Transverse colon (tissue), 4 donors: ENCODE measurements at regions not wholly inside any gene's neighbourhood (a gene's known extent, or its start where the extent isn't known, plus 50 kb on each side); places are given as distances from the start of the nearest gene placed in this dataset.

Experiments
- DNase-seq: peaks from one replicate; pipeline ENCODE4 v3.0.0-alpha.2; 2019
- H3K27ac ChIP-seq, 4 donors: fragments of 200-600 bp; sonication (generic); 2 replicates each; pipeline ENCODE4 v1.5.1; 2016 to 2018; ENCODE audit warnings: inconsistent platforms in 4 of 4
- H3K27me3 ChIP-seq: fragments of 200-600 bp; sonication (generic); 2 replicates; pipeline ENCODE4 v1.5.1; 2017; ENCODE audit warnings: inconsistent platforms
- H3K36me3 ChIP-seq, 4 donors: fragments of 200-600 bp; sonication (generic); 2 replicates each; pipeline ENCODE4 v1.5.1; 2017 to 2019; ENCODE audit warnings: inconsistent platforms in 4 of 4
- H3K4me1 ChIP-seq, 4 donors: fragments of 200-600 bp; sonication (generic); 2 replicates each; pipeline ENCODE4 v1.5.1; 2017 to 2020; ENCODE audit warnings: inconsistent platforms in 4 of 4
- H3K4me3 ChIP-seq, 4 donors: fragments of 200-600 bp; sonication (generic); 1 replicate in 1 of 4; 2 replicates in 3 of 4; pipeline versions ENCODE4 v1.5.1 to v1.6.1; 2017 to 2019; ENCODE audit warnings: inconsistent platforms in 4 of 4
- H3K9me3 ChIP-seq, 2 donors: fragments of 200-600 bp; sonication (generic); 2 replicates each; pipeline ENCODE4 v1.5.1; 2017 to 2019; ENCODE audit warnings: inconsistent platforms in 2 of 2
- EP300 ChIP-seq: sonication (generic); formaldehyde crosslinking; IDR thresholded peaks from one replicate; pipeline ENCODE4 v1.6.1; 2017; ENCODE audit warnings: antibody characterized with exemption, low read depth
- POLR2A ChIP-seq: fragments of 450-650 bp; IDR thresholded peaks from one replicate; pipeline ENCODE4 v1.6.1; 2016; ENCODE audit warnings: antibody characterized with exemption, mild to moderate bottlenecking, moderate library complexity
- POLR2AphosphoS5 ChIP-seq, 3 donors: sonication (generic); formaldehyde crosslinking; IDR thresholded peaks; one replicate each; pipeline ENCODE4 v1.6.1; 2016; ENCODE audit warnings: antibody characterized with exemption in 3 of 3
- WGBS, 2 donors: methylation state at CpG; one replicate each; pipeline ENCODE4 v1.1.5; 2018; ENCODE audit warnings: low coverage in 1 of 2; 5-methylcytosine and 5-hydroxymethylcytosine counted together
- in situ Hi-C, 4 donors: fragments of 200-750 bp; cut with MboI; loops; one replicate each; pipeline versions ENCODE4 v1.15.0 to v1.15.1; 2017; ENCODE audit warnings: low sequenced_read_pairs in 3 of 4, low pct_ligation_motif_present in 1 of 4, low pct_unique_long_range_greater_than_20kb in 1 of 4
- intact Hi-C: fragments of 100-400 bp; cut with DNase I; formaldehyde crosslinking; loops from one replicate; pipeline ENCODE4 v1.15.1; 2023; ENCODE audit warnings: low total_unique reads
- TF ChIP-seq, protein P1 (sequence below), 5 experiments: fragments of 200-600 bp in 3 of 5; fragments of 450-650 bp in 2 of 5; sonication (generic) in 3 of 5; IDR thresholded peaks; 1 replicate in 2 of 5; 2 replicates in 3 of 5; pipeline ENCODE4 v1.5.1; 2016 to 2017; ENCODE audit warnings: antibody characterized with exemption in 5 of 5, inconsistent platforms in 3 of 5, mild to moderate bottlenecking in 2 of 5, moderate library complexity in 1 of 5

DNA sequence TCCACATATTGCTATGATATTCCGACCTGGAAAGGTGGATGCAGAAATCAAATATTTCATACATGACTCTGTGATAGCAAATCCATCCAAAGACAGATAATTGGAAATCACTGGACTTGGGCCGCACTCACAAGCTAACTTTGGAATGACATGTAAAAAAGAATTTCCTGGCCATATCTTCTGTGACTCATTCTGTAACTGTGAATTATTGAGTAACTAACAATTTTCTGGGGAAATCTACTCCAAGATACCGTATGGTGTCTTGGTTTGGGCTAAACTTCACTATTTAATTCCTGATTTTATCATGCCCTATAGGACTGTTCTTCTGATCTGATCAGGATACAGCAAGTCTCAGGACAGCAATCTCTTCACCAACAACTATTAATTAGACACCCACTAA, 92.7 kb upstream of the LY86 start:
- no peaks in the 10 kb centered on the region for H3K36me3 ChIP-seq
- in situ Hi-C loops (no loop called here), intact Hi-C loops (loop anchor here (5.0 kb wide), 1 partner anchor 644 kb away; no protein-coding TSS in a partner anchor)
- no peak for DNase-seq
- H3K27ac ChIP-seq = no peak overlapping the region
- TF ChIP-seq, protein P1, sequence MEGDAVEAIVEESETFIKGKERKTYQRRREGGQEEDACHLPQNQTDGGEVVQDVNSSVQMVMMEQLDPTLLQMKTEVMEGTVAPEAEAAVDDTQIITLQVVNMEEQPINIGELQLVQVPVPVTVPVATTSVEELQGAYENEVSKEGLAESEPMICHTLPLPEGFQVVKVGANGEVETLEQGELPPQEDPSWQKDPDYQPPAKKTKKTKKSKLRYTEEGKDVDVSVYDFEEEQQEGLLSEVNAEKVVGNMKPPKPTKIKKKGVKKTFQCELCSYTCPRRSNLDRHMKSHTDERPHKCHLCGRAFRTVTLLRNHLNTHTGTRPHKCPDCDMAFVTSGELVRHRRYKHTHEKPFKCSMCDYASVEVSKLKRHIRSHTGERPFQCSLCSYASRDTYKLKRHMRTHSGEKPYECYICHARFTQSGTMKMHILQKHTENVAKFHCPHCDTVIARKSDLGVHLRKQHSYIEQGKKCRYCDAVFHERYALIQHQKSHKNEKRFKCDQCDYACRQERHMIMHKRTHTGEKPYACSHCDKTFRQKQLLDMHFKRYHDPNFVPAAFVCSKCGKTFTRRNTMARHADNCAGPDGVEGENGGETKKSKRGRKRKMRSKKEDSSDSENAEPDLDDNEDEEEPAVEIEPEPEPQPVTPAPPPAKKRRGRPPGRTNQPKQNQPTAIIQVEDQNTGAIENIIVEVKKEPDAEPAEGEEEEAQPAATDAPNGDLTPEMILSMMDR (IDR thresholded peaks at IDR 0.05) = no peak
- TF ChIP-seq EP300 (no peak), POLR2A (no peak), POLR2AphosphoS5 (IDR thresholded peaks at IDR 0.05) (no peak)
- H3K9me3 ChIP-seq = no peaks in the 10 kb centered on the region
- no peaks in the 10 kb centered on the region for H3K4me1 ChIP-seq
- H3K4me3 ChIP-seq = no peak overlapping the region
- H3K27me3 ChIP-seq = peaks cover 5% of the 10 kb centered on the region
- 68 to 84% methylated on average over 3 of the region's 3 CpGs for WGBS, 2 donors

GRCh38 chr6:6497541-6497940, 91.0 kb upstream of the LY86 start:
- Histone ChIP-seq H3K4me3 (no peak overlapping the region), H3K36me3 (no peaks in the 10 kb centered on the region), H3K27me3 (peaks cover 5% of the 10 kb centered on the region), H3K4me1 (no peaks in the 10 kb centered on the region), H3K27ac (no peak overlapping the region), H3K9me3 (no peaks in the 10 kb centered on the region)
- TF ChIP-seq POLR2A (no peak), POLR2AphosphoS5 (IDR thresholded peaks at IDR 0.05) (no peak), EP300 (no peak)
- TF ChIP-seq, protein P1 (IDR thresholded peaks at IDR 0.05) = no peak
- in situ Hi-C loops = no loop called here
- 98 to 100% methylated on average over 1 to 10 of the region's 10 CpGs for WGBS, 2 donors
- intact Hi-C loops = loop anchor here (5.0 kb wide), 1 partner anchor 645 kb away; no protein-coding TSS in a partner anchor
- no peak for DNase-seq

DNA sequence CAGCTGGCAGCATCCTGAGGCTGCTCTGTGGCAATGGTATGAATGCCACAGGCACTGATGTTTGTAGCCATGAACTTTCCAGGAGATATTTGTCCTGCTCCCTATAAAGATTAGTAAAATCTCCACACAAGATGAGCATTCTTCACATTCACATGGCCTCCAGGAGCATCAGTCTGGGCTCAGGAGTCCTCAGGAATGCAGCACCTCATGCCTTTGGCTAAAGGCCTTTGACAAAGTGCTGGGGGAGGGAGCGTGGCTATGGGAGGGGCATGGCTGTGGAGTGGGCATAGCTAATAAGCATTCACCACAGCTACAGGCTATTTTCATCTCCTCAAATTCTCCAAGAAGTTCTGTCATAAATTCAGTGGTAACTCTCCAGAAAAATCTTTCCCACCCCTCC, 90.5 kb upstream of the LY86 start:
- no peaks in the 10 kb centered on the region for H3K4me1 ChIP-seq
- DNase-seq = no peak
- H3K36me3 ChIP-seq = no peaks in the 10 kb centered on the region
- no peaks in the 10 kb centered on the region for H3K9me3 ChIP-seq
- no peak overlapping the region for H3K4me3 ChIP-seq
- H3K27ac ChIP-seq = no peak overlapping the region
- 71 to 82% methylated on average over 1 of the region's 1 CpG for WGBS, 2 donors
- H3K27me3 ChIP-seq = peaks cover 5% of the 10 kb centered on the region
- in situ Hi-C loops (no loop called here), intact Hi-C loops (loop anchor here (5.0 kb wide), 1 partner anchor 646 kb away; no protein-coding TSS in a partner anchor)
- no peak for TF ChIP-seq POLR2AphosphoS5 (IDR thresholded peaks at IDR 0.05)
- TF ChIP-seq POLR2A = no peak
- no peak for TF ChIP-seq EP300
- TF ChIP-seq, protein P1 (IDR thresholded peaks at IDR 0.05) = no peak

- in situ Hi-C loops (no loop called here), intact Hi-C loops (no loop called here)
- no peaks in the 10 kb centered on the region for H3K9me3 ChIP-seq
- no peak for DNase-seq
- H3K36me3 ChIP-seq = no peaks in the 10 kb centered on the region
- TF ChIP-seq EP300 (no peak), POLR2A (no peak), POLR2AphosphoS5 (IDR thresholded peaks at IDR 0.05) (no peak)
- TF ChIP-seq, protein P1 (IDR thresholded peaks at IDR 0.05) = no peak
- no peaks in the 10 kb centered on the region for H3K4me1 ChIP-seq
- H3K4me3 ChIP-seq = no peak overlapping the region
- WGBS, 2 donors = 70 to 77% methylated on average over 4 to 7 of the region's 7 CpGs
- no peak overlapping the region for H3K27ac ChIP-seq
- peaks cover 5% of the 10 kb centered on the region for H3K27me3 ChIP-seq
These were observed 85.3 kb upstream of the LY86 start for GRCh38 chr6:6503191-6503590.
